HEK293 (cell line): ENCODE measurements at regions not wholly inside any gene's neighbourhood (a gene's known extent, or its start where the extent isn't known, plus 50 kb on each side); places are given as distances from the start of the nearest gene placed in this dataset.

Experiments
- BCL11A ChIP-seq: fragments of 450-650 bp; formaldehyde crosslinking; IDR thresholded peaks from 2 replicates; pipeline ENCODE4 v1.5.1; 2016; ENCODE audit warnings: low read depth, missing biosample characterization, missing genetic modification characterization
- EGR2 ChIP-seq: fragments of 450-650 bp; formaldehyde crosslinking; IDR thresholded peaks from 2 replicates; pipeline ENCODE4 v1.5.1; 2016; ENCODE audit warnings: low read depth, missing biosample characterization, missing genetic modification characterization
- GFI1B ChIP-seq: fragments of 450-650 bp; formaldehyde crosslinking; IDR thresholded peaks from 2 replicates; pipeline ENCODE4 v1.5.1; 2016; ENCODE audit warnings: missing biosample characterization, missing genetic modification characterization
- REST ChIP-seq: fragments of 450-650 bp; formaldehyde crosslinking; IDR thresholded peaks from 2 replicates; pipeline ENCODE4 v1.5.1; 2016; ENCODE audit warnings: missing biosample characterization, missing genetic modification characterization
- ZBTB7A ChIP-seq: fragments of 450-650 bp; formaldehyde crosslinking; IDR thresholded peaks from 2 replicates; pipeline ENCODE4 v1.5.1; 2016; ENCODE audit warnings: low read depth, missing biosample characterization, missing genetic modification characterization
- ZBTB8A ChIP-seq: fragments of 450-650 bp; formaldehyde crosslinking; IDR thresholded peaks from 2 replicates; pipeline ENCODE4 v1.5.1; 2016; ENCODE audit warnings: missing biosample characterization, missing genetic modification characterization
- ZNF394 ChIP-seq: fragments of 450-650 bp; formaldehyde crosslinking; IDR thresholded peaks from 2 replicates; pipeline ENCODE4 v1.5.1; 2016; ENCODE audit warnings: missing biosample characterization, missing genetic modification characterization, mild to moderate bottlenecking, moderate library complexity, borderline replicate concordance
- ZNF571 ChIP-seq: fragments of 450-650 bp; formaldehyde crosslinking; IDR thresholded peaks from 2 replicates; pipeline ENCODE4 v1.5.0; 2017; ENCODE audit warnings: missing biosample characterization, missing genetic modification characterization
- ZNF670 ChIP-seq: fragments of 450-650 bp; formaldehyde crosslinking; IDR thresholded peaks from 2 replicates; pipeline ENCODE4 v1.5.1; 2016; ENCODE audit warnings: missing biosample characterization, missing genetic modification characterization, low read depth
- ZNF777 ChIP-seq: fragments of 450-650 bp; formaldehyde crosslinking; IDR thresholded peaks from 2 replicates; pipeline ENCODE4 v1.5.1; 2017; ENCODE audit warnings: missing biosample characterization, missing genetic modification characterization, borderline replicate concordance
- TF ChIP-seq, protein P1 (sequence below): fragments of 450-650 bp; formaldehyde crosslinking; IDR thresholded peaks from 2 replicates; pipeline ENCODE4 v1.5.1; 2016; ENCODE audit warnings: missing biosample characterization, missing genetic modification characterization
- TF ChIP-seq, protein P2 (sequence below): fragments of 450-650 bp; formaldehyde crosslinking; IDR thresholded peaks from 2 replicates; pipeline ENCODE4 v1.5.1; 2016; ENCODE audit warnings: missing biosample characterization, missing genetic modification characterization
- TF ChIP-seq, protein P3 (sequence below): fragments of 450-650 bp; formaldehyde crosslinking; IDR thresholded peaks from 2 replicates; pipeline ENCODE4 v1.5.1; 2016; ENCODE audit warnings: missing biosample characterization, missing genetic modification characterization
- TF ChIP-seq, protein P4 (sequence below): fragments of 450-650 bp; formaldehyde crosslinking; IDR thresholded peaks from 2 replicates; pipeline ENCODE4 v1.5.1; 2016; ENCODE audit warnings: missing biosample characterization, missing genetic modification characterization

- TF ChIP-seq ZNF571 (no peak), GFI1B (tag by site-specific recombination) (no peak), ZNF670 (tag by site-specific recombination) (no peak), ZBTB8A (tag by site-specific recombination) (no peak), ZNF777 (tag by site-specific recombination) (no peak), REST (no peak), ZBTB7A (tag by site-specific recombination) (no peak), ZNF394 (tag by site-specific recombination) (no peak), BCL11A (tag by site-specific recombination) (no peak), EGR2 (no peak)
- TF ChIP-seq, protein P1, sequence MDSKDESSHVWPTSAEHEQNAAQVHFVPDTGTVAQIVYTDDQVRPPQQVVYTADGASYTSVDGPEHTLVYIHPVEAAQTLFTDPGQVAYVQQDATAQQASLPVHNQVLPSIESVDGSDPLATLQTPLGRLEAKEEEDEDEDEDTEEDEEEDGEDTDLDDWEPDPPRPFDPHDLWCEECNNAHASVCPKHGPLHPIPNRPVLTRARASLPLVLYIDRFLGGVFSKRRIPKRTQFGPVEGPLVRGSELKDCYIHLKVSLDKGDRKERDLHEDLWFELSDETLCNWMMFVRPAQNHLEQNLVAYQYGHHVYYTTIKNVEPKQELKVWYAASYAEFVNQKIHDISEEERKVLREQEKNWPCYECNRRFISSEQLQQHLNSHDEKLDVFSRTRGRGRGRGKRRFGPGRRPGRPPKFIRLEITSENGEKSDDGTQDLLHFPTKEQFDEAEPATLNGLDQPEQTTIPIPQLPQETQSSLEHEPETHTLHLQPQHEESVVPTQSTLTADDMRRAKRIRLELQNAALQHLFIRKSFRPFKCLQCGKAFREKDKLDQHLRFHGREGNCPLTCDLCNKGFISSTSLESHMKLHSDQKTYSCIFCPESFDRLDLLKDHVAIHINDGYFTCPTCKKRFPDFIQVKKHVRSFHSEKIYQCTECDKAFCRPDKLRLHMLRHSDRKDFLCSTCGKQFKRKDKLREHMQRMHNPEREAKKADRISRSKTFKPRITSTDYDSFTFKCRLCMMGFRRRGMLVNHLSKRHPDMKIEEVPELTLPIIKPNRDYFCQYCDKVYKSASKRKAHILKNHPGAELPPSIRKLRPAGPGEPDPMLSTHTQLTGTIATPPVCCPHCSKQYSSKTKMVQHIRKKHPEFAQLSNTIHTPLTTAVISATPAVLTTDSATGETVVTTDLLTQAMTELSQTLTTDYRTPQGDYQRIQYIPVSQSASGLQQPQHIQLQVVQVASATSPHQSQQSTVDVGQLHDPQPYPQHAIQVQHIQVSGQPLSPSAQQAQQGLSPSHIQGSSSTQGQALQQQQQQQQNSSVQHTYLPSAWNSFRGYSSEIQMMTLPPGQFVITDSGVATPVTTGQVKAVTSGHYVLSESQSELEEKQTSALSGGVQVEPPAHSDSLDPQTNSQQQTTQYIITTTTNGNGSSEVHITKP: no peak
- TF ChIP-seq, protein P2, sequence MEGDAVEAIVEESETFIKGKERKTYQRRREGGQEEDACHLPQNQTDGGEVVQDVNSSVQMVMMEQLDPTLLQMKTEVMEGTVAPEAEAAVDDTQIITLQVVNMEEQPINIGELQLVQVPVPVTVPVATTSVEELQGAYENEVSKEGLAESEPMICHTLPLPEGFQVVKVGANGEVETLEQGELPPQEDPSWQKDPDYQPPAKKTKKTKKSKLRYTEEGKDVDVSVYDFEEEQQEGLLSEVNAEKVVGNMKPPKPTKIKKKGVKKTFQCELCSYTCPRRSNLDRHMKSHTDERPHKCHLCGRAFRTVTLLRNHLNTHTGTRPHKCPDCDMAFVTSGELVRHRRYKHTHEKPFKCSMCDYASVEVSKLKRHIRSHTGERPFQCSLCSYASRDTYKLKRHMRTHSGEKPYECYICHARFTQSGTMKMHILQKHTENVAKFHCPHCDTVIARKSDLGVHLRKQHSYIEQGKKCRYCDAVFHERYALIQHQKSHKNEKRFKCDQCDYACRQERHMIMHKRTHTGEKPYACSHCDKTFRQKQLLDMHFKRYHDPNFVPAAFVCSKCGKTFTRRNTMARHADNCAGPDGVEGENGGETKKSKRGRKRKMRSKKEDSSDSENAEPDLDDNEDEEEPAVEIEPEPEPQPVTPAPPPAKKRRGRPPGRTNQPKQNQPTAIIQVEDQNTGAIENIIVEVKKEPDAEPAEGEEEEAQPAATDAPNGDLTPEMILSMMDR (tag by site-specific recombination): no peak
- TF ChIP-seq, protein P3, sequence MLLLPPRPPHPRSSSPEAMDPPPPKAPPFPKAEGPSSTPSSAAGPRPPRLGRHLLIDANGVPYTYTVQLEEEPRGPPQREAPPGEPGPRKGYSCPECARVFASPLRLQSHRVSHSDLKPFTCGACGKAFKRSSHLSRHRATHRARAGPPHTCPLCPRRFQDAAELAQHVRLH (tag by site-specific recombination): no peak
- TF ChIP-seq, protein P4, sequence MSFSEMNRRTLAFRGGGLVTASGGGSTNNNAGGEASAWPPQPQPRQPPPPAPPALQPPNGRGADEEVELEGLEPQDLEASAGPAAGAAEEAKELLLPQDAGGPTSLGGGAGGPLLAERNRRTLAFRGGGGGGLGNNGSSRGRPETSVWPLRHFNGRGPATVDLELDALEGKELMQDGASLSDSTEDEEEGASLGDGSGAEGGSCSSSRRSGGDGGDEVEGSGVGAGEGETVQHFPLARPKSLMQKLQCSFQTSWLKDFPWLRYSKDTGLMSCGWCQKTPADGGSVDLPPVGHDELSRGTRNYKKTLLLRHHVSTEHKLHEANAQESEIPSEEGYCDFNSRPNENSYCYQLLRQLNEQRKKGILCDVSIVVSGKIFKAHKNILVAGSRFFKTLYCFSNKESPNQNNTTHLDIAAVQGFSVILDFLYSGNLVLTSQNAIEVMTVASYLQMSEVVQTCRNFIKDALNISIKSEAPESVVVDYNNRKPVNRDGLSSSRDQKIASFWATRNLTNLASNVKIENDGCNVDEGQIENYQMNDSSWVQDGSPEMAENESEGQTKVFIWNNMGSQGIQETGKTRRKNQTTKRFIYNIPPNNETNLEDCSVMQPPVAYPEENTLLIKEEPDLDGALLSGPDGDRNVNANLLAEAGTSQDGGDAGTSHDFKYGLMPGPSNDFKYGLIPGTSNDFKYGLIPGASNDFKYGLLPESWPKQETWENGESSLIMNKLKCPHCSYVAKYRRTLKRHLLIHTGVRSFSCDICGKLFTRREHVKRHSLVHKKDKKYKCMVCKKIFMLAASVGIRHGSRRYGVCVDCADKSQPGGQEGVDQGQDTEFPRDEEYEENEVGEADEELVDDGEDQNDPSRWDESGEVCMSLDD (tag by site-specific recombination): no peak
Measured at GRCh38 chr7:47639495-47640110, 57.7 kb upstream of the TNS3 start.
